Tibial nerve (tissue), 4 donors: ENCODE measurements at regions not wholly inside any gene's neighbourhood (a gene's known extent, or its start where the extent isn't known, plus 50 kb on each side); places are given as distances from the start of the nearest gene placed in this dataset.

ENCODE experiments used
- CTCF ChIP-seq, 5 experiments: fragments of 200-600 bp in 3 of 5; fragments of 450-650 bp in 2 of 5; sonication (generic) in 3 of 5; IDR thresholded peaks; one replicate each; pipeline ENCODE4 v1.5.1; 2016 to 2019; ENCODE audit warnings: antibody characterized with exemption in 5 of 5, mild to moderate bottlenecking in 3 of 5, moderate library complexity in 2 of 5
- EP300 ChIP-seq, 2 donors: sonication (generic); formaldehyde crosslinking; IDR thresholded peaks; one replicate each; pipeline ENCODE4 v1.6.1; 2017; ENCODE audit warnings: antibody characterized with exemption in 2 of 2, mild to moderate bottlenecking in 1 of 2
- POLR2A ChIP-seq, 2 donors: fragments of 450-650 bp; IDR thresholded peaks; one replicate each; pipeline ENCODE4 v1.6.1; 2017; ENCODE audit warnings: antibody characterized with exemption in 2 of 2, mild to moderate bottlenecking in 2 of 2, moderate library complexity in 2 of 2

- TF ChIP-seq CTCF (IDR thresholded peaks at IDR 0.05) (no peak), POLR2A (IDR thresholded peaks at IDR 0.05) (no peak), EP300 (IDR thresholded peaks at IDR 0.05) (no peak)
Measured at GRCh38 chr2:125853626-125854025, 802.3 kb upstream of the GYPC start.
